SK-N-SH (cell line): ENCODE measurements at regions not wholly inside any gene's neighbourhood (a gene's known extent, or its start where the extent isn't known, plus 50 kb on each side); places are given as distances from the start of the nearest gene placed in this dataset.
"Not testable (repeated sequence)": the region's sequence is repeated elsewhere in the genome, so short reads cannot be mapped to it uniquely, and the experiment has no call there.

Source experiments
- CTCF ChIA-PET: fragments of 300-600, 350-600 bp; formaldehyde crosslinking; extraction: SDS; loops from one replicate; lab custom pipeline; 2021; lab: Yijun Ruan, JAX
- POLR2A ChIA-PET: fragments of 350-600 bp; sonication (Branson Sonifier 250); formaldehyde crosslinking; extraction: SDS; loops from one replicate; lab custom pipeline; 2020; ENCODE audit warnings: antibody characterized with exemption, inconsistent platforms; lab: Yijun Ruan, JAX
- DNase-seq: peaks from one replicate; pipeline ENCODE4 v3.0.0; 2012
- H2AFZ ChIP-seq: fragments of 200-600 bp; sonication (generic); 2 replicates; pipeline ENCODE4 v1.8.1; 2016; ENCODE audit warnings: antibody characterized with exemption, mild to moderate bottlenecking, low read depth
- H3F3A ChIP-seq: fragments of 200-600 bp; sonication (generic); replicated peaks from 2 replicates; pipeline ENCODE3; 2016; ENCODE audit warnings: antibody characterized with exemption, mild to moderate bottlenecking; ENCODE audit not compliant: insufficient read depth
- H3K27ac ChIP-seq, 2 experiments: fragments of 200-500 bp in 1 of 2; fragments of 200-600 bp in 1 of 2; sonication (Bioruptor generic) in 1 of 2; sonication (generic), shearing (Covaris generic) in 1 of 2; 2 replicates each; pipeline versions ENCODE4 v1.5.1 to v1.6.1; 2014 to 2016; ENCODE audit warnings: low read depth in 2 of 2, inconsistent platforms in 1 of 2, low read length in 1 of 2, mild to moderate bottlenecking in 1 of 2, mixed read lengths in 1 of 2
- H3K27me3 ChIP-seq: fragments of 200-600 bp; sonication (generic), shearing (Covaris generic); 2 replicates; pipeline ENCODE4 v1.6.1; 2016; ENCODE audit warnings: mixed run types; ENCODE audit not compliant: insufficient read depth
- H3K36me3 ChIP-seq, 2 experiments: fragments of 200-500 bp in 1 of 2; fragments of 200-600 bp in 1 of 2; sonication (Bioruptor generic) in 1 of 2; sonication (generic) in 1 of 2; replicated peaks in 1 of 2; 2 replicates each; pipeline versions ENCODE3 to v1.5.1; 2014 to 2016; ENCODE audit warnings: low read length in 1 of 2, mild to moderate bottlenecking in 1 of 2; ENCODE audit not compliant: insufficient read depth in 2 of 2, control insufficient read depth in 1 of 2
- H3K4me1 ChIP-seq, 2 experiments: fragments of 200-500 bp in 1 of 2; fragments of 200-600 bp in 1 of 2; sonication (Bioruptor generic) in 1 of 2; sonication (generic), shearing (Covaris generic) in 1 of 2; 2 replicates each; pipeline versions ENCODE4 v1.5.1 to v1.6.1; 2014 to 2016; ENCODE audit warnings: low read depth in 1 of 2, low read length in 1 of 2, mixed run types in 1 of 2; ENCODE audit not compliant: insufficient read depth in 2 of 2, control insufficient read depth in 1 of 2
- H3K4me2 ChIP-seq: fragments of 200-600 bp; sonication (generic), shearing (Covaris generic); 2 replicates; pipeline ENCODE4 v1.6.1; 2017; ENCODE audit warnings: mixed run types
- H3K4me3 ChIP-seq, 2 experiments: fragments of 200-500 bp in 1 of 2; fragments of 200-600 bp in 1 of 2; sonication (Bioruptor generic) in 1 of 2; sonication (generic), shearing (Covaris generic) in 1 of 2; 2 replicates each; pipeline versions ENCODE4 v1.5.1 to v1.8.1; 2014 to 2016; ENCODE audit warnings: low read depth in 2 of 2, inconsistent platforms in 1 of 2, low read length in 1 of 2, mild to moderate bottlenecking in 1 of 2, mixed read lengths in 1 of 2, moderate library complexity in 1 of 2
- H3K79me2 ChIP-seq: fragments of 200-600 bp; sonication (generic); 2 replicates; pipeline ENCODE4 v1.8.1; 2017; ENCODE audit warnings: mild to moderate bottlenecking; ENCODE audit not compliant: insufficient read depth
- H3K9ac ChIP-seq: fragments of 200-600 bp; sonication (generic); 2 replicates; pipeline ENCODE4 v1.6.1; 2017; ENCODE audit warnings: mixed run types
- H3K9me2 ChIP-seq: fragments of 200-600 bp; sonication (generic); 2 replicates; pipeline ENCODE4 v1.6.1; 2017; ENCODE audit warnings: mixed run types
- H3K9me3 ChIP-seq: fragments of 200-600 bp; sonication (generic); 2 replicates; pipeline ENCODE4 v1.6.1; 2017; ENCODE audit warnings: mixed run types, mild to moderate bottlenecking, moderate library complexity
- H4K20me1 ChIP-seq: fragments of 200-600 bp; sonication (generic); 2 replicates; pipeline ENCODE4 v1.6.1; 2017; ENCODE audit warnings: mild to moderate bottlenecking, mixed run types; ENCODE audit not compliant: insufficient read depth
- FOSL2 ChIP-seq: IDR thresholded peaks from 2 replicates; pipeline ENCODE4 v1.4.0; 2012; ENCODE audit warnings: low read depth, mild to moderate bottlenecking, moderate library complexity, borderline replicate concordance
- FOXJ3 ChIP-seq: sonication (generic); formaldehyde crosslinking; IDR thresholded peaks from 2 replicates; pipeline ENCODE4 v1.5.1; 2020; ENCODE audit warnings: mild to moderate bottlenecking, missing genetic modification reagents
- GABPA ChIP-seq: IDR thresholded peaks from 2 replicates; pipeline ENCODE4 v1.4.0; 2012; ENCODE audit warnings: low read depth, mild to moderate bottlenecking
- JUND ChIP-seq: IDR thresholded peaks from 2 replicates; pipeline ENCODE4 v1.4.0; 2012
- MEF2A ChIP-seq: IDR thresholded peaks from 2 replicates; pipeline ENCODE4 v1.4.0; 2012; ENCODE audit warnings: low read depth, borderline replicate concordance
- NFIC ChIP-seq: IDR thresholded peaks from 2 replicates; pipeline ENCODE4 v1.4.0; 2012; ENCODE audit warnings: borderline replicate concordance
- RAD21 ChIP-seq: IDR thresholded peaks from 2 replicates; pipeline ENCODE4 v1.6.1; 2012; ENCODE audit warnings: mild to moderate bottlenecking, low read length
- TCF12 ChIP-seq: IDR thresholded peaks from 2 replicates; pipeline ENCODE4 v1.4.0; 2012
- WGBS: methylation state at CpG from one replicate; pipeline ENCODE4 v1.1.6; 2017; ENCODE audit warnings: low lambda C conversion rate; 5-methylcytosine and 5-hydroxymethylcytosine counted together
- TF ChIP-seq, protein P1 (sequence below): fragments of 150-350 bp; IDR thresholded peaks from 2 replicates; pipeline ENCODE4 v1.6.1; 2016; ENCODE audit warnings: mild to moderate bottlenecking, low read depth, low read length
- TF ChIP-seq, protein P2 (sequence below): fragments of 150-350 bp; IDR thresholded peaks from 2 replicates; pipeline ENCODE4 v1.6.1; 2017; ENCODE audit warnings: antibody characterized with exemption, low read length, low read depth, borderline replicate concordance

DNA sequence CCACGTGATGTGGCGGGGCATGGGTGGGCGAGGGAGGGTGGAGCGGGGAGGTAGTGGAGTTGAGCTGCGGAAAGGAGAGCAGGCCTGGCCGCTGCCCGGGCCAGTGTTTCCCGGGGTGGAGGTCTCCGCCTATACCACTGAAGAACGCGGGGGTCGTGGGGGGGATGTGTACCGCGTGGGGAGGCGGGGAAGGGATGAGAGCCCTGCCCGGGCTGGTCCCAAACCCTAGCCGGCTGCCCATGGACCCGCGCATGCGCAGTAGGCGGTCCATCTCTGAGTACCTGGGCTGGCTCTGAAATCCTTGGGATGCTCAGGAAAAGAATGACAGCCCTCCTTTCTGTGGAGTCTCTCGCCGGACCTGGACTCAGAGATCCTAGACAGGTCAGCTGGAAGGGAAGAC, 3927.8 kb upstream of the OR11H1 start:
- H3K4me3 ChIP-seq, DNase-seq, H3K27me3 ChIP-seq, H3K9ac ChIP-seq, H3K27ac ChIP-seq, CTCF ChIA-PET, H3K9me3 ChIP-seq, H2AFZ ChIP-seq, H3K4me2 ChIP-seq, POLR2A ChIA-PET, H3K79me2 ChIP-seq, H4K20me1 ChIP-seq, H3K4me1 ChIP-seq, H3K36me3 ChIP-seq, H3K9me2 ChIP-seq, H3F3A ChIP-seq: not testable (repeated sequence)
- 11% methylated on average over 22 of the region's 23 CpGs for WGBS

DNA sequence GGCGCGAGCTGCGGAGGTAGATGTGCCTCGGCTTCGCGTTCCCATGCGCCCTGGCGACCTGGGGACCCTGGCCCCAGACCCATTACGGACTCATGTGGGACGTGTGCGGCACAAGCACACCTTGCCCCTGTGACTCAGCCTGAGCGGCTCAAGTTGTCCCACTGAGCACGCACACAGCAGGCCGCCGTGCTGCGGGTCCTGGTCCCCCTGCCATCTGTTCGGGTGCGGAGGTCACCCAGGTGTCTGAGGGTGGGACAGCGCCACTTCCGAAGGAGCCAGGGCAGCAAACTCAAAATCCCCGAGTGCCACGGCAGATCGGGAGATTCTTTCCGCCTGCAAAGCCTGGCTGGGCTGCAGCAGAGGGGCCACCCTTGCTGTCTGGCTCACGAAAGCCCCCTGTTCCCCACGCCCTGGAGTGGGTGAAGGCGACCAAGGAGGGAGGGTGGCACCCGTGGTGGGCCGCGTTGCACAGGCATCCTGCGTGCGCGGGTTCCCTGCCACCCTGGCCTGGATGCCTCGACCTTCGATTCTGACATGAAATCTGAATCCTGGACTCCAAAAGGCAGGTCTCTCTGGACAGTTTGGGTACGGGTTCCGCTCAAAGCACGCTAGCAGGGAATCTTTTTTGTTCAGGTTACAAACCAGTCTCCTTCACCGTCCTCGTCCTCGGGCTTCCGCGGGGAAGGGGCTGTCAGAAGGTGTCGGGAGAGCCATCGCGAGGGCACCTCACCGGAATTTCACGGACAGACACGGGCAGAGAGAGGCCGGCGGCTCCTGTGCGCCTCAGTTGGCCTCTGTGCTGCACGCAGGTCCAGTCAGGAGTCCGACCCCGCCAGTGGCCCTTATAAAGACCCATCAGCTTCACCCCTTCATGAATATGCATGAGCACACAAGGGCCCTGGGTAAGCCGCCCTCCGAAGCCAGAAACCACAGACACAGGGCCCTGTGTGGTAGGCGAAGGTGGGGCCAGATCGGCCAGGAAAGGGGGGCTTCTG, 3926.8 kb upstream of the OR11H1 start:
- H3K4me1 ChIP-seq, H3K9ac ChIP-seq, CTCF ChIA-PET, H3K36me3 ChIP-seq, H3K79me2 ChIP-seq, H3K4me2 ChIP-seq, H3K9me2 ChIP-seq, H3K27me3 ChIP-seq, H3K27ac ChIP-seq, H4K20me1 ChIP-seq, DNase-seq, H2AFZ ChIP-seq, H3K9me3 ChIP-seq, H3F3A ChIP-seq, POLR2A ChIA-PET, H3K4me3 ChIP-seq: not testable (repeated sequence)
- WGBS = 27% methylated on average over 47 of the region's 59 CpGs

DNA sequence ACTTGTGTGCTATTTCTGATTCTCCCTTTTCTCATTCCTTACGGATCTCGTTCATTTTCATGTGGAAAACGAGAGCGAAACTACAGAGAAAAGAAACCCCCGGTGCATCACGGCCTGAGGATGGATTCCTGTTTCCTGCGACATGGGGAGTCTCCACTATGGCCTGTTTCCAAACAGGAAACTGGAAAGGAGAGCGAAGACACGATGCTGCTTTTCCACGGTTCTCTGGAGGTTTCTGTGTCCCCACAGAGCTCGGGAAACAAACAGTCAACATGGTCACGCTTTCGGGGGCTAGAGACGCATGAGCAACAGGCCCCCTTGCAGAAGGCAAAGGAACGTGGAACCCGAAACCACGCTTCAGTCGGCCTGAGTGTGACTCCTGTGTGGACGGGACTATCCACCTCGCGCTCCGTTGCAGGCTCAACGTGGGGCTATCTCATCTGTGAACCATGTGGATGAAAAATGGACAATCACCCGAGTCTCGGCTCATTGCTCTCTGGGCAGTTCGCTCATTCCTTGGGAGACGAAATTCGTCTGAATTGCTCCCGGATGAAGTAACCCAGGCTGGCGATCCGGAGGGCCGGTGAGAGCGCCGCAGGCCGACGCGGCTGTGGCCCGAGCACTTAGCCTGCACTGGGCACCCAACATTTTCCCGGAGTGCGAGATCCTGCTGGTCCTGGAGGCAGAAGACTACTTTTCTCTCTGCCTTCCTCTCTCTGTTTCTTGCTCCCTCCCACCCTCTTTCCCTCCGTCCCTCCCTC, 3923.2 kb upstream of the OR11H1 start:
- POLR2A ChIA-PET, H3K9me3 ChIP-seq, H3K27ac ChIP-seq, DNase-seq, H3F3A ChIP-seq, H3K79me2 ChIP-seq, H2AFZ ChIP-seq, H4K20me1 ChIP-seq, H3K27me3 ChIP-seq, H3K9me2 ChIP-seq, H3K4me3 ChIP-seq, H3K4me1 ChIP-seq, H3K4me2 ChIP-seq, H3K36me3 ChIP-seq, H3K9ac ChIP-seq: not testable (repeated sequence)
- CTCF ChIA-PET = interaction anchor here (1.0 kb wide), 1 partner anchor 12 kb away, joined by 3 read pairs; no protein-coding TSS in a partner anchor
- 14% methylated on average over 41 of the region's 41 CpGs for WGBS

DNA sequence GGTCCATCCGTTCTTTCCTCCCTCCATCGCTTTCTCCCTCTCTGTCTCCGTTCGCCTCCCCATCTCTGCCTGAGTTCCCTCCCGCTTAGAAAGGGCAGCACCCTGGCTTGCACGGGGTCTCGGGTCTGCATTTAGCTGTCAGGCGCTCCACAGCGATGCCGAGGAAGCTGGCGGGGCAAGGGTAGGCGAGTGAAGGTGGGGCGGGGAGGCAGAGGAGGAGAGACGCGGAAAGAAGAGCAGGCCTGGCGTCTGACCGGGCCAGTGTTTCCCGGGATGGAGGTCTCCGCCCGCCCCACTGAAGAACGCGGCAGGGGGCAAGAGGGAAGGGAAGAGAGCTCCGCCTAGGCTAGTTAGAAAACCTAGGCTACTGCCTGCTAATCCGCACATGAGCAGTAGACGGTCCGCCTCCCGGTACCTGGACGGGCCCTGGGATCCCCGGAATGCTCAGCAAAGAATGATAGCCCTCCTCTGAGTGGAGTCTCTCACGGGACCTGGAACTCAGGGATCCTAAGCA, 3922.5 kb upstream of the OR11H1 start:
- H3K27me3 ChIP-seq = no peaks in the 10 kb centered on the region
- no peak overlapping the region for H3K4me3 ChIP-seq
- no peaks in the 10 kb centered on the region for H3K36me3 ChIP-seq
- no peaks in the 10 kb centered on the region for H3K79me2 ChIP-seq
- CTCF ChIA-PET = no interaction called here
- no peak overlapping the region for H3K27ac ChIP-seq
- H3K9ac ChIP-seq = no peak overlapping the region
- H3F3A ChIP-seq = no peaks in the 10 kb centered on the region
- H3K4me1 ChIP-seq = no peaks in the 10 kb centered on the region
- 12% methylated on average over 30 of the region's 30 CpGs for WGBS
- H3K9me3 ChIP-seq = no peaks in the 10 kb centered on the region
- POLR2A ChIA-PET = no interaction called here
- DNase-seq = no peak
- H2AFZ ChIP-seq = no peak overlapping the region
- H3K4me2 ChIP-seq = no peak overlapping the region
- H3K9me2 ChIP-seq = no peaks in the 10 kb centered on the region
- no peaks in the 10 kb centered on the region for H4K20me1 ChIP-seq
- TF ChIP-seq FOXJ3 (CRISPR knock-in tag) = no peak
- TF ChIP-seq GABPA = no peak
- TF ChIP-seq, protein P1, sequence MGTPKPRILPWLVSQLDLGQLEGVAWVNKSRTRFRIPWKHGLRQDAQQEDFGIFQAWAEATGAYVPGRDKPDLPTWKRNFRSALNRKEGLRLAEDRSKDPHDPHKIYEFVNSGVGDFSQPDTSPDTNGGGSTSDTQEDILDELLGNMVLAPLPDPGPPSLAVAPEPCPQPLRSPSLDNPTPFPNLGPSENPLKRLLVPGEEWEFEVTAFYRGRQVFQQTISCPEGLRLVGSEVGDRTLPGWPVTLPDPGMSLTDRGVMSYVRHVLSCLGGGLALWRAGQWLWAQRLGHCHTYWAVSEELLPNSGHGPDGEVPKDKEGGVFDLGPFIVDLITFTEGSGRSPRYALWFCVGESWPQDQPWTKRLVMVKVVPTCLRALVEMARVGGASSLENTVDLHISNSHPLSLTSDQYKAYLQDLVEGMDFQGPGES = no peak
- no peak for TF ChIP-seq NFIC
- TF ChIP-seq MEF2A = no peak
- no peak for TF ChIP-seq TCF12
- TF ChIP-seq RAD21 = no peak
- no peak for TF ChIP-seq FOSL2
- TF ChIP-seq, protein P2, sequence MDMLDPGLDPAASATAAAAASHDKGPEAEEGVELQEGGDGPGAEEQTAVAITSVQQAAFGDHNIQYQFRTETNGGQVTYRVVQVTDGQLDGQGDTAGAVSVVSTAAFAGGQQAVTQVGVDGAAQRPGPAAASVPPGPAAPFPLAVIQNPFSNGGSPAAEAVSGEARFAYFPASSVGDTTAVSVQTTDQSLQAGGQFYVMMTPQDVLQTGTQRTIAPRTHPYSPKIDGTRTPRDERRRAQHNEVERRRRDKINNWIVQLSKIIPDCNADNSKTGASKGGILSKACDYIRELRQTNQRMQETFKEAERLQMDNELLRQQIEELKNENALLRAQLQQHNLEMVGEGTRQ = no peak
- no peak for TF ChIP-seq JUND
